ENCODE measurements at regions not wholly inside any gene's neighbourhood (a gene's known extent, or its start where the extent isn't known, plus 50 kb on each side); places are given as distances from the start of the nearest gene placed in this dataset.
A peak's percentile ranks its signal among the peaks of the same experiment; 100 is the strongest.

DNA sequence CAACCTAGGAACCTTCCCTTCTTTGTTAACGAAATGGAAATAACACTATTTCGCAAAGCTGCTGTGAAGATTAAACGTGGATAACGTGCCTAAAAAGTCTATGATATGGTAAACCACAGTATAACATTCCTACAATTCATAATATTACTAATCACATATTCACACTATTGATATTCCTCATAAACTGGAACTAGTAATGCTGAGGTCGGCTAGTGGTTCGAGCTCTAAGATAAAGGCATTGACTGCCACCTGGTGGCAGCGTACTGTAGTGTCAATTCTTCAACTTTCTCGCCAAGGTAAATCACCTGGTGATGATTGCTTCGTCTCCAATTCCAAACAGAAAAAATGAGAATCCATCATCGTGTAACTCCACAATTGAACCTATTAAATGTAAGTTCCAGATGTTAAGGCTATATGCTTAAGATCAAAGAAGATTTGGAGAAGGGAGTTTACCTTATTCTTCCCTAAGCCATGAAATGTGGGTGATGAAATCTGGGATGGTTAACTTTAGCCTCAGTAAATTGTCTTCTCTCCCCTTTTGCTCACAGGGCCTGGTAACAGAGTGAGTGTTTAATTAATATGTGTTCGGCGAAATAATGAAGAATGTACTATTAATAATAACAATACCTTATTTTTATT, 197.5 kb upstream of the TMEM132C start (continued):
- TF ChIP-seq USF1 (IDR thresholded peaks at IDR 0.05; ENCODE audit: borderline replicate concordance, extremely low read length, insufficient read depth, low read depth, low read length) (no peak), ZBTB33 (IDR thresholded peaks at IDR 0.05) (no peak), RAD21 (IDR thresholded peaks at IDR 0.05; ENCODE audit: insufficient read depth, low read depth, low read length) (peak; percentile 59), CREM (IDR thresholded peaks at IDR 0.05; ENCODE audit: low read depth) (no peak), MTA3 (IDR thresholded peaks at IDR 0.05; ENCODE audit: borderline replicate concordance, low read length) (no peak)
- TF ChIP-seq, protein P1, sequence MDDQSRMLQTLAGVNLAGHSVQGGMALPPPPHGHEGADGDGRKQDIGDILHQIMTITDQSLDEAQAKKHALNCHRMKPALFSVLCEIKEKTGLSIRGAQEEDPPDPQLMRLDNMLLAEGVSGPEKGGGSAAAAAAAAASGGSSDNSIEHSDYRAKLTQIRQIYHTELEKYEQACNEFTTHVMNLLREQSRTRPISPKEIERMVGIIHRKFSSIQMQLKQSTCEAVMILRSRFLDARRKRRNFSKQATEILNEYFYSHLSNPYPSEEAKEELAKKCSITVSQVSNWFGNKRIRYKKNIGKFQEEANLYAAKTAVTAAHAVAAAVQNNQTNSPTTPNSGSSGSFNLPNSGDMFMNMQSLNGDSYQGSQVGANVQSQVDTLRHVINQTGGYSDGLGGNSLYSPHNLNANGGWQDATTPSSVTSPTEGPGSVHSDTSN (IDR thresholded peaks at IDR 0.05; ENCODE audit: insufficient replicate concordance, low read depth, low read length), result no peak

DNA sequence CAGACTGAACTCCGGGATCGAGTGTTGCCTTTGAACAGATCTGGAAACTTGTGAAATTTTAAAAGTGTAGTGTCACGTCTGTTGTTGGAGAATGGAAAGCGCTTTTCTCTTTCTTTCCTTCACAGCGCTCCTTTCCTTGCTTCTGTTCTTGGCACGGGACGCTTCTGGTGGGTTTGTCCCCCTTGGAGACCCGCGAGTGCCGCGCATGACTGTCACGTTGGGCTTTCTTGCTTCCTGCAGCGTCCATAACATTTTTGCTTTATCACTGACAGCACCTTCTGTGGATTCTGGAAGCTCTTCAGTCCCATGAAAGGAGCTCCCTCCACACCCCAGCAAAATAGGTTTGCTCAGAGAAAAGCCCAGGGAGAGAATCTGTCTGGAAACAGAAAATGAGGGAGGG, 193.0 kb upstream of the TMEM132C start:
- FAIRE-seq (no peak), ATAC-seq (no peak), DNase-seq (ENCODE audit: low read depth, low spot score) (no peak)
- no peak overlapping the region for H2AFZ ChIP-seq (ENCODE audit: control insufficient read depth, low read depth, low read length)
- RAD21 ChIA-PET (ENCODE audit: unreplicated experiment), result no interaction called here
- WGBS (ENCODE audit: insufficient coverage, insufficient replicate concordance, low lambda C conversion rate, missing lambda C conversion rate), result 56% methylated on average over 13 of the region's 13 CpGs
- no peak overlapping the region for H3K4me2 ChIP-seq (ENCODE audit: control insufficient read depth, insufficient read depth)
- H3K79me2 ChIP-seq (ENCODE audit: control insufficient read depth, insufficient read depth, low read length), result no peaks in the 10 kb centered on the region
- H3K9ac ChIP-seq (ENCODE audit: control insufficient read depth, insufficient read depth, low read length), result no peak overlapping the region
- CTCF ChIA-PET, result interaction anchor here (0.8 kb wide), 1 partner anchor 362 kb away, joined by 3 read pairs; no protein-coding TSS in a partner anchor
- in situ Hi-C loops (cut with MboI), result no loop called here
- no peak overlapping the region for H3K4me3 ChIP-seq
- SMC1A ChIA-PET (ENCODE audit: uncharacterized antibody, unreplicated experiment), result no interaction called here
- no peaks in the 10 kb centered on the region for H4K20me1 ChIP-seq (ENCODE audit: control insufficient read depth, insufficient read depth)
- no TSS peak for BruUV-seq (replicated peaks)
- no peaks in the 10 kb centered on the region for H3K36me3 ChIP-seq (ENCODE audit: control insufficient read depth in 2 of 2, insufficient read depth in 2 of 2, low read length in 1 of 2)
- H3K4me1 ChIP-seq (ENCODE audit: control insufficient read depth, insufficient read depth, low read length), result no peaks in the 10 kb centered on the region
- POLR2A ChIA-PET, result no interaction called here
- no peaks in the 10 kb centered on the region for H3K27me3 ChIP-seq (replicated peaks in 1 of 2; ENCODE audit: control insufficient read depth in 2 of 2, insufficient read depth in 2 of 2, low read length in 1 of 2)
- no peak overlapping the region for H3K27ac ChIP-seq (ENCODE audit: control insufficient read depth, insufficient read depth)
- TF ChIP-seq CBFB (IDR thresholded peaks at IDR 0.05; ENCODE audit: low read depth) (no peak), ZZZ3 (IDR thresholded peaks at IDR 0.05; ENCODE audit: control insufficient read depth, insufficient read length, low read depth) (no peak), ESRRA (IDR thresholded peaks at IDR 0.05; ENCODE audit: low read length) (no peak), MEF2B (IDR thresholded peaks at IDR 0.05; ENCODE audit: partially characterized antibody, poor library complexity, severe bottlenecking) (no peak), KLF5 (IDR thresholded peaks at IDR 0.05; ENCODE audit: partially characterized antibody) (no peak), HDGF (IDR thresholded peaks at IDR 0.05) (no peak)
- H3K9me3 ChIP-seq (replicated peaks; ENCODE audit: control insufficient read depth, insufficient read depth, low read length), result no peaks in the 10 kb centered on the region
- intact Hi-C loops (cut with micrococcal nuclease; ENCODE audit: unreplicated experiment), result no loop called here
